ENCODE measurements at regions not wholly inside any gene's neighbourhood (a gene's known extent, or its start where the extent isn't known, plus 50 kb on each side); places are given as distances from the start of the nearest gene placed in this dataset.
A peak's percentile ranks its signal among the peaks of the same experiment; 100 is the strongest.

DNA sequence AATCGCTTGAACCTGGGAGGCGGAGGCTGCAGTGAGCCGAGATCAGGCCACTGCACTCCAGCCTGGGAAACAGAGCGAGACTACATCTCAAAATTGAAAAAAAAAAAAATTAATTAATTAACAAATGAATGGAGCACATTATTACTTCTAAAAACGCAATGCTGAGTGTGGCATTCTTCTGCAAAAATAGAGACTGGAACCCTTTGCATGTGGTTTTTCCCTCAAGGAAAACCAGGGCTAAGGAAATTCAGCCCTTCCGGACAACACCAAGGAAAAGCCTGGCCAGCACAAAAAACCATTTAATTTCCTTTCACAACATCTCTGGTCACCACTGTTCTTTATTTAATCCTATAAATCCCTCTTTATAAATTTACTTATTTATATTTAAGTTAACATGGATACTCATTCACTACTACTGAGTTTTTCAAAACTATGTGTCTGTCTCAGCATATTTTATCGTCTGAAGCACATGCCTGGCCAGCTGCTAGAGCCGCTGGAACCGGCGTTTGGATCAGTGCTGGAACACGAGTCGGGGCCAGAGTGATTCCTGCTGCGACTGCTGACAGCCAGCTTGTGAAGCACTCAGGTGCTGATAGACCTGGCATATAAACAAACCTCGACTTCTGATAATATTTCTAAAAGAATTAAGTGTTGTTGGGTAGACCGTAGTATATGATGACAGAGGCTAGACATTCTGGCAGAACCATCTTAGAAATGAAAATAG is 84.5 kb upstream of the WWC2 start:
- Mint-ChIP-seq H3K27me3 (ENCODE audit: insufficient read depth, low read depth, poor library complexity) (peaks cover 3% of the 10 kb centered on the region), H3K36me3 (ENCODE audit: low read depth) (no peaks in the 10 kb centered on the region), H3K27ac (no peak overlapping the region), H3K4me3 (no peak overlapping the region), H3K9me3 (no peaks in the 10 kb centered on the region), H3K4me1 (peaks cover 7% of the 10 kb centered on the region; the same call in 1 of the 3 replicates)
- H3K36me3 ChIP-seq (ENCODE audit: insufficient read depth) = no peaks in the 10 kb centered on the region
- H4K20me1 ChIP-seq (replicated peaks; ENCODE audit: insufficient read depth) = no peaks in the 10 kb centered on the region
- H3K9me2 ChIP-seq (ENCODE audit: insufficient read depth) = no peaks in the 10 kb centered on the region
- peak; percentile 8 for DNase-seq (ENCODE audit: low spot score)
- TF ChIP-seq JUNB (IDR thresholded peaks at IDR 0.05; ENCODE audit: unreplicated experiment) (no peak), NANOG (IDR thresholded peaks at IDR 0.05; ENCODE audit: borderline replicate concordance) (no peak), ZNF114 (CRISPR knock-in tag; IDR thresholded peaks at IDR 0.05) (no peak)
- TF ChIP-seq, protein P1, sequence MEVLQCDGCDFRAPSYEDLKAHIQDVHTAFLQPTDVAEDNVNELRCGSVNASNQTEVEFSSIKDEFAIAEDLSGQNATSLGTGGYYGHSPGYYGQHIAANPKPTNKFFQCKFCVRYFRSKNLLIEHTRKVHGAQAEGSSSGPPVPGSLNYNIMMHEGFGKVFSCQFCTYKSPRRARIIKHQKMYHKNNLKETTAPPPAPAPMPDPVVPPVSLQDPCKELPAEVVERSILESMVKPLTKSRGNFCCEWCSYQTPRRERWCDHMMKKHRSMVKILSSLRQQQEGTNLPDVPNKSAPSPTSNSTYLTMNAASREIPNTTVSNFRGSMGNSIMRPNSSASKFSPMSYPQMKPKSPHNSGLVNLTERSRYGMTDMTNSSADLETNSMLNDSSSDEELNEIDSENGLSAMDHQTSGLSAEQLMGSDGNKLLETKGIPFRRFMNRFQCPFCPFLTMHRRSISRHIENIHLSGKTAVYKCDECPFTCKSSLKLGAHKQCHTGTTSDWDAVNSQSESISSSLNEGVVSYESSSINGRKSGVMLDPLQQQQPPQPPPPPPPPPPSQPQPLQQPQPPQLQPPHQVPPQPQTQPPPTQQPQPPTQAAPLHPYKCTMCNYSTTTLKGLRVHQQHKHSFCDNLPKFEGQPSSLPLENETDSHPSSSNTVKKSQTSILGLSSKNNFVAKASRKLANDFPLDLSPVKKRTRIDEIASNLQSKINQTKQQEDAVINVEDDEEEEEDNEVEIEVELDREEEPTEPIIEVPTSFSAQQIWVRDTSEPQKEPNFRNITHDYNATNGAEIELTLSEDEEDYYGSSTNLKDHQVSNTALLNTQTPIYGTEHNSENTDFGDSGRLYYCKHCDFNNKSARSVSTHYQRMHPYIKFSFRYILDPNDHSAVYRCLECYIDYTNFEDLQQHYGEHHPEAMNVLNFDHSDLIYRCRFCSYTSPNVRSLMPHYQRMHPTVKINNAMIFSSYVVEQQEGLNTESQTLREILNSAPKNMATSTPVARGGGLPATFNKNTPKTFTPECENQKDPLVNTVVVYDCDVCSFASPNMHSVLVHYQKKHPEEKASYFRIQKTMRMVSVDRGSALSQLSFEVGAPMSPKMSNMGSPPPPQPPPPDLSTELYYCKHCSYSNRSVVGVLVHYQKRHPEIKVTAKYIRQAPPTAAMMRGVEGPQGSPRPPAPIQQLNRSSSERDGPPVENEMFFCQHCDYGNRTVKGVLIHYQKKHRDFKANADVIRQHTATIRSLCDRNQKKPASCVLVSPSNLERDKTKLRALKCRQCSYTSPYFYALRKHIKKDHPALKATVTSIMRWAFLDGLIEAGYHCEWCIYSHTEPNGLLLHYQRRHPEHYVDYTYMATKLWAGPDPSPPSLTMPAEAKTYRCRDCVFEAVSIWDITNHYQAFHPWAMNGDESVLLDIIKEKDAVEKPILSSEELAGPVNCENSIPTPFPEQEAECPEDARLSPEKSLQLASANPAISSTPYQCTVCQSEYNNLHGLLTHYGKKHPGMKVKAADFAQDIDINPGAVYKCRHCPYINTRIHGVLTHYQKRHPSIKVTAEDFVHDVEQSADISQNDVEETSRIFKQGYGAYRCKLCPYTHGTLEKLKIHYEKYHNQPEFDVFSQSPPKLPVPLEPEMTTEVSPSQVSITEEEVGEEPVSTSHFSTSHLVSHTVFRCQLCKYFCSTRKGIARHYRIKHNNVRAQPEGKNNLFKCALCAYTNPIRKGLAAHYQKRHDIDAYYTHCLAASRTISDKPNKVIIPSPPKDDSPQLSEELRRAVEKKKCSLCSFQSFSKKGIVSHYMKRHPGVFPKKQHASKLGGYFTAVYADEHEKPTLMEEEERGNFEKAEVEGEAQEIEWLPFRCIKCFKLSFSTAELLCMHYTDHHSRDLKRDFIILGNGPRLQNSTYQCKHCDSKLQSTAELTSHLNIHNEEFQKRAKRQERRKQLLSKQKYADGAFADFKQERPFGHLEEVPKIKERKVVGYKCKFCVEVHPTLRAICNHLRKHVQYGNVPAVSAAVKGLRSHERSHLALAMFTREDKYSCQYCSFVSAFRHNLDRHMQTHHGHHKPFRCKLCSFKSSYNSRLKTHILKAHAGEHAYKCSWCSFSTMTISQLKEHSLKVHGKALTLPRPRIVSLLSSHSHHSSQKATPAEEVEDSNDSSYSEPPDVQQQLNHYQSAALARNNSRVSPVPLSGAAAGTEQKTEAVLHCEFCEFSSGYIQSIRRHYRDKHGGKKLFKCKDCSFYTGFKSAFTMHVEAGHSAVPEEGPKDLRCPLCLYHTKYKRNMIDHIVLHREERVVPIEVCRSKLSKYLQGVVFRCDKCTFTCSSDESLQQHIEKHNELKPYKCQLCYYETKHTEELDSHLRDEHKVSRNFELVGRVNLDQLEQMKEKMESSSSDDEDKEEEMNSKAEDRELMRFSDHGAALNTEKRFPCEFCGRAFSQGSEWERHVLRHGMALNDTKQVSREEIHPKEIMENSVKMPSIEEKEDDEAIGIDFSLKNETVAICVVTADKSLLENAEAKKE (CRISPR knock-in tag; IDR thresholded peaks at IDR 0.05) = no peak
- H3K4me2 ChIP-seq = no peak overlapping the region
- H3K4me3 ChIP-seq = no peak overlapping the region
- peak overlapping the region; percentile 32 for H2AFZ ChIP-seq
- no peaks in the 10 kb centered on the region for H3K4me1 ChIP-seq (ENCODE audit: insufficient read depth)
- no peaks in the 10 kb centered on the region for H3K79me2 ChIP-seq (replicated peaks; ENCODE audit: insufficient read depth)
- no peak for ATAC-seq
- H3K27me3 ChIP-seq (ENCODE audit: insufficient read depth) = no peaks in the 10 kb centered on the region
- H3K27ac ChIP-seq (ENCODE audit: low read depth) = no peak overlapping the region
- no peaks in the 10 kb centered on the region for H3F3A ChIP-seq (replicated peaks; ENCODE audit: low read depth)

DNA sequence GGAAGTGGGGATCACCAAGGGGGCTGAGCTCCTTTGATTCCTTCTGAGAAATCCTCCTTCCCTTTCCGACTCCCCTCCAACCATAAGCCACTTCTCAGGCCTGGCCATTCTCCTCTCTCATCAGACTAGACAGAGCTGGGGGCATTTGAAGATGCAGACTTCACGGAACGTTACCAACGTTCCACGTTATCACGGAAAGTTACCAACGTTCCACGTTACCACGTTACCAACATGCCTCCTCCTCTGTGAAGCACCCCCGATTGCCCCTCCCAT is 85.4 kb upstream of the WWC2 start:
- Histone ChIP-seq H3K27ac (ENCODE audit: low read depth) (no peak overlapping the region), H3K4me1 (ENCODE audit: insufficient read depth) (no peaks in the 10 kb centered on the region), H3K36me3 (ENCODE audit: insufficient read depth) (no peaks in the 10 kb centered on the region), H3K79me2 (replicated peaks; ENCODE audit: insufficient read depth) (no peaks in the 10 kb centered on the region), H3F3A (replicated peaks; ENCODE audit: low read depth) (no peaks in the 10 kb centered on the region), H3K4me2 (no peak overlapping the region), H3K9me2 (ENCODE audit: insufficient read depth) (no peaks in the 10 kb centered on the region), H3K27me3 (ENCODE audit: insufficient read depth) (no peaks in the 10 kb centered on the region), H3K4me3 (no peak overlapping the region), H2AFZ (peak overlapping the region; percentile 87), H4K20me1 (replicated peaks; ENCODE audit: insufficient read depth) (no peaks in the 10 kb centered on the region)
- ATAC-seq (no peak), DNase-seq (ENCODE audit: low spot score) (peak; percentile 9)
- peaks cover 9% of the 10 kb centered on the region; the same call in 2 of the 3 replicates for H3K4me1 Mint-ChIP-seq
- no peak overlapping the region; the same call in 2 of the 3 replicates for H3K4me3 Mint-ChIP-seq
- H3K27ac Mint-ChIP-seq = no peak overlapping the region
- no peaks in the 10 kb centered on the region for H3K36me3 Mint-ChIP-seq (ENCODE audit: low read depth)
- H3K9me3 Mint-ChIP-seq = no peaks in the 10 kb centered on the region
- H3K27me3 Mint-ChIP-seq (ENCODE audit: insufficient read depth, low read depth, poor library complexity) = peaks cover 3% of the 10 kb centered on the region
- TF ChIP-seq ZNF331 (CRISPR knock-in tag; IDR thresholded peaks at IDR 0.05; ENCODE audit: low read depth) (no peak), CREB1 (CRISPR knock-in tag; IDR thresholded peaks at IDR 0.05; ENCODE audit: low read depth) (no peak), EZH2 (IDR thresholded peaks at IDR 0.05; ENCODE audit: low read depth, unreplicated experiment) (no peak), STAT1 (IDR thresholded peaks at IDR 0.05; ENCODE audit: unreplicated experiment) (no peak), ZNF114 (CRISPR knock-in tag; IDR thresholded peaks at IDR 0.05) (no peak)
